ENCODE measurements at regions not wholly inside any gene's neighbourhood (a gene's known extent, or its start where the extent isn't known, plus 50 kb on each side); places are given as distances from the start of the nearest gene placed in this dataset.

DNA sequence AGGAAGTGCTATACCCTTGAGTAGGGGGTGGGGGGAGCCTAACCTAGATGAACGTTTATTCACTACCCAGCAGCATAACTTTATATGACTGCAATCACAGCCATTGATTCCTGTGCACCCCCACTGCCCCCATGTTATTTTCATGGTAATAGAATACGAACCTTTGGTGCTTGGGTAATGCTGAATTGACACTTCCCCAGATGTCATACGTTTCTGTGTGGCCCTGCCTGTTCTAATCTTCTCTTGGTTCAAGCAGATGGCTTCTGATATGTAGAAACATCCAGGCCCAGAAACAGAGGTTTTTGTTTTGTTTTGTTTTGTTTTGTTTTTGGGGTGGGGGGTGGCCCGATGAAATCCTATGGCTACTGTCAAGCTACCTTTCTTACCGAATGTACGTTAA is 237.9 kb upstream of the TOPAZ1 start:
- H3K4me3 ChIP-seq (ENCODE audit: low read depth, low read length): no peak overlapping the region
- no peak for TF ChIP-seq CTCF (conservative IDR thresholded peaks at IDR 0.05; ENCODE audit: low read depth, low read length)

GRCh38 chr3:44011680-44012079 is 230.0 kb upstream of the TOPAZ1 start:
- no peak for DNase-seq (ENCODE audit: low read depth)
- H3K4me3 ChIP-seq (ENCODE audit: low read depth, low read length): no peak overlapping the region
- no peak for TF ChIP-seq CTCF (conservative IDR thresholded peaks at IDR 0.05; ENCODE audit: low read depth, low read length)

More for the DNA sequence above, 237.9 kb upstream of the TOPAZ1 start:
- DNase-seq (ENCODE audit: low read depth): no peak

GRCh38 chr3:44012160-44012899 is 229.4 kb upstream of the TOPAZ1 start:
- TF ChIP-seq CTCF (conservative IDR thresholded peaks at IDR 0.05; ENCODE audit: low read depth, low read length): no peak
- no peak for DNase-seq (ENCODE audit: low read depth)

GRCh38 chr3:44013967-44014366 is 227.7 kb upstream of the TOPAZ1 start:
- no peak overlapping the region for H3K4me3 ChIP-seq (ENCODE audit: low read depth, low read length)
- DNase-seq (ENCODE audit: low read depth): no peak
- no peak for TF ChIP-seq CTCF (conservative IDR thresholded peaks at IDR 0.05; ENCODE audit: low read depth, low read length)

More at GRCh38 chr3:44012160-44012899, 229.4 kb upstream of the TOPAZ1 start:
- H3K4me3 ChIP-seq (ENCODE audit: low read depth, low read length): no peak overlapping the region

DNA sequence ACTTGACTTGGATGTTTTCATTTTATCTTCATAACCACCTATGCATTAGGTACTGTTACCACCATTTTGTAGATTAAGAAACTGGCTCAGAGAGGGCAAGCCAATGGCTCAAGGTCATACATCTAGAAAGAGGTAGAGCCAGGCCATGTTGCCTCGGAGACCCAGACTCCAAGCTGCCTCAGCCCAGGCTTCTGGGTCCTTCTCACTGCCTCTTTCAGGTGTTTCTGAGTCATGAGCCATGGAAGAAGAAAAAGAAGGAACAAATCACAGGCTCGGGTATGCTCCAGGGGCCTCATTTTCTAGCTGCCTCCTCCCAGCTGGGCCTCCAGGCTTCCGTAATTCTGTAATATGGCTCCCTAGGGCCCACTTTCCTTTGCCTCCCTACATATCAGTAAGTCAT is 226.5 kb upstream of the TOPAZ1 start:
- TF ChIP-seq CTCF (conservative IDR thresholded peaks at IDR 0.05; ENCODE audit: low read depth, low read length): no peak
- no peak overlapping the region for H3K4me3 ChIP-seq (ENCODE audit: low read depth, low read length)
- DNase-seq (ENCODE audit: low read depth): no peak

DNA sequence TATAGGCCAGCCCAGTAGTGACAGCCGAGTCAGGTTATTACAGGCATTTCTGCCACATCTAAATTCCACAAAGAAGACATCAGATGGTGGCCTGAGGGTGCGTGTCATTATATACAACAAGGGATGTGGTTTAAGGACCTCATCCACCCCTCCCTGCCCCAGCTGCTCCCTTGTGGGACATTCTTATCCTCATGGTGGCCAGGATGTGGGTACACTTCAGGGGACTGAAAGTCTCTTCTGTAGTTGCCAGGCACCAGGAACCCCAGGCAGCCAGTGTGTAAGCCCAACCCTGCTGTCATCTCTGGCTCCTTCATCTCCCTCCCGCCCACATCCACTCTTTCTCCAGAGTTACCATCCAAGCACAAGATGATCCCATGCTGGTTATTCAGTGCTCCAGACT is 224.9 kb upstream of the TOPAZ1 start:
- TF ChIP-seq CTCF (conservative IDR thresholded peaks at IDR 0.05; ENCODE audit: low read depth, low read length): no peak
- no peak overlapping the region for H3K4me3 ChIP-seq (ENCODE audit: low read depth, low read length)
- DNase-seq (ENCODE audit: low read depth): no peak

DNA sequence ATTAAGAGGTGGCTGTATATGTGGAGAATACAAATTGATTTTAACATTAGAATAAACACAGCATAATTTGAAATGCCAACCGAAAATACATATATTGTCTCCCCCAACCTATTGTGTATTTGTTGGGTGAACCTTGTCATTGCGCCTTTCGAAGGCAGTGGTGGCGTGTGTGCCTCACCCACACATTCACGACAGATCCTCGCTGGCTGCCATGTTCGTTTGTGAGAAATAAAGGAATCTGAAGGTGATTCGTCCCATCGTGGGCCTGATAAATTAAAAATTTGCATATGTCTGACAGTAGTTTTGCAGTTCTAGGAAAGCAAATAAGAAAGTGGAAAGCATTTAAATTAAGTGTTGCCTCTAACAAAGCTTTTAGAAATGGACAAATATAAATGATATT is 222.8 kb upstream of the TOPAZ1 start:
- no peak overlapping the region for H3K4me3 ChIP-seq (ENCODE audit: low read depth, low read length)
- TF ChIP-seq CTCF (conservative IDR thresholded peaks at IDR 0.05; ENCODE audit: low read depth, low read length): no peak
- no peak for DNase-seq (ENCODE audit: low read depth)

Data from epithelial cell of proximal tubule (primary cell).